ENCODE measurements at regions not wholly inside any gene's neighbourhood (a gene's known extent, or its start where the extent isn't known, plus 50 kb on each side); places are given as distances from the start of the nearest gene placed in this dataset.

GRCh38 chr4:113849771-113850170 is 88.2 kb upstream of the CAMK2D start:
- Mint-ChIP-seq H3K27ac (no peak overlapping the region), H3K27me3 (no peaks in the 10 kb centered on the region), H3K4me3 (no peak overlapping the region), H3K36me3 (ENCODE audit: low read depth) (peaks cover 4% of the 10 kb centered on the region), H3K4me1 (no peaks in the 10 kb centered on the region)
- ATAC-seq (no peak), DNase-seq (no peak)
- H3K9me3 ChIP-seq (ENCODE audit: control insufficient read depth, low read length, poor library complexity, severe bottlenecking), result no peaks in the 10 kb centered on the region

GRCh38 chr4:113847710-113848109 is 86.2 kb upstream of the CAMK2D start:
- H3K9me3 ChIP-seq (ENCODE audit: control insufficient read depth, low read length, poor library complexity, severe bottlenecking), result no peaks in the 10 kb centered on the region
- no peak for ATAC-seq
- Mint-ChIP-seq H3K4me1 (no peaks in the 10 kb centered on the region), H3K4me3 (no peak overlapping the region), H3K36me3 (ENCODE audit: low read depth) (peaks cover 2% of the 10 kb centered on the region), H3K27me3 (no peaks in the 10 kb centered on the region), H3K27ac (peak overlapping the region; percentile 3)
- DNase-seq, result no peak

GRCh38 chr4:113846433-113846832 is 84.9 kb upstream of the CAMK2D start:
- no peaks in the 10 kb centered on the region for H3K9me3 ChIP-seq (ENCODE audit: control insufficient read depth, low read length, poor library complexity, severe bottlenecking)
- no peak overlapping the region for H3K27ac Mint-ChIP-seq
- peaks cover 2% of the 10 kb centered on the region for H3K36me3 Mint-ChIP-seq (ENCODE audit: low read depth)
- DNase-seq (no peak), ATAC-seq (no peak)
- H3K27me3 Mint-ChIP-seq, result no peaks in the 10 kb centered on the region
- H3K4me3 Mint-ChIP-seq, result no peak overlapping the region
- H3K4me1 Mint-ChIP-seq, result no peaks in the 10 kb centered on the region

- Mint-ChIP-seq H3K27me3 (no peaks in the 10 kb centered on the region), H3K4me3 (no peak overlapping the region), H3K27ac (no peak overlapping the region), H3K36me3 (ENCODE audit: low read depth) (peaks cover 2% of the 10 kb centered on the region), H3K4me1 (no peaks in the 10 kb centered on the region)
- no peak for ATAC-seq
- no peak for DNase-seq
- no peaks in the 10 kb centered on the region for H3K9me3 ChIP-seq (ENCODE audit: control insufficient read depth, low read length, poor library complexity, severe bottlenecking)
These were observed 83.6 kb upstream of the CAMK2D start for GRCh38 chr4:113845138-113845537.

GRCh38 chr4:113844369-113844768 is 82.8 kb upstream of the CAMK2D start:
- H3K9me3 ChIP-seq (ENCODE audit: control insufficient read depth, low read length, poor library complexity, severe bottlenecking), result no peaks in the 10 kb centered on the region
- Mint-ChIP-seq H3K27ac (no peak overlapping the region), H3K4me3 (no peak overlapping the region), H3K4me1 (no peaks in the 10 kb centered on the region), H3K36me3 (ENCODE audit: low read depth) (peaks cover 5% of the 10 kb centered on the region), H3K27me3 (no peaks in the 10 kb centered on the region)
- DNase-seq (no peak), ATAC-seq (no peak)

GRCh38 chr4:113840861-113841260 is 79.3 kb upstream of the CAMK2D start:
- ATAC-seq, result no peak
- H3K9me3 ChIP-seq (ENCODE audit: control insufficient read depth, low read length, poor library complexity, severe bottlenecking), result no peaks in the 10 kb centered on the region
- H3K36me3 Mint-ChIP-seq (ENCODE audit: low read depth), result peaks cover 3% of the 10 kb centered on the region
- H3K4me3 Mint-ChIP-seq, result no peak overlapping the region
- no peaks in the 10 kb centered on the region for H3K27me3 Mint-ChIP-seq
- no peaks in the 10 kb centered on the region for H3K4me1 Mint-ChIP-seq
- H3K27ac Mint-ChIP-seq, result no peak overlapping the region
- no peak for DNase-seq

GRCh38 chr4:113838460-113838859 is 76.9 kb upstream of the CAMK2D start:
- H3K27me3 Mint-ChIP-seq, result peaks cover 10% of the 10 kb centered on the region
- no peaks in the 10 kb centered on the region for H3K4me1 Mint-ChIP-seq
- no peak overlapping the region for H3K4me3 Mint-ChIP-seq
- ATAC-seq, result no peak
- no peak for DNase-seq
- H3K27ac Mint-ChIP-seq, result no peak overlapping the region
- no peaks in the 10 kb centered on the region for H3K9me3 ChIP-seq (ENCODE audit: control insufficient read depth, low read length, poor library complexity, severe bottlenecking)
- H3K36me3 Mint-ChIP-seq (ENCODE audit: low read depth), result peaks cover 3% of the 10 kb centered on the region

- Mint-ChIP-seq H3K27me3 (peaks cover 10% of the 10 kb centered on the region), H3K4me1 (no peaks in the 10 kb centered on the region), H3K36me3 (ENCODE audit: low read depth) (peaks cover 3% of the 10 kb centered on the region), H3K27ac (no peak overlapping the region), H3K4me3 (no peak overlapping the region)
- ATAC-seq, result no peak
- H3K9me3 ChIP-seq (ENCODE audit: control insufficient read depth, low read length, poor library complexity, severe bottlenecking), result no peaks in the 10 kb centered on the region
- no peak for DNase-seq
These were observed 75.9 kb upstream of the CAMK2D start for GRCh38 chr4:113837397-113837796.

GRCh38 chr4:113835005-113835404 is 73.5 kb upstream of the CAMK2D start:
- H3K27me3 Mint-ChIP-seq, result peaks cover 12% of the 10 kb centered on the region
- peaks cover 5% of the 10 kb centered on the region for H3K4me1 Mint-ChIP-seq
- H3K36me3 Mint-ChIP-seq (ENCODE audit: low read depth), result peaks cover 6% of the 10 kb centered on the region
- no peak overlapping the region for H3K4me3 Mint-ChIP-seq
- no peaks in the 10 kb centered on the region for H3K9me3 ChIP-seq (ENCODE audit: control insufficient read depth, low read length, poor library complexity, severe bottlenecking)
- DNase-seq (no peak), ATAC-seq (no peak)
- H3K27ac Mint-ChIP-seq, result no peak overlapping the region

GRCh38 chr4:113834298-113834697 is 72.8 kb upstream of the CAMK2D start:
- H3K9me3 ChIP-seq (ENCODE audit: control insufficient read depth, low read length, poor library complexity, severe bottlenecking), result no peaks in the 10 kb centered on the region
- DNase-seq, result no peak
- peaks cover 15% of the 10 kb centered on the region for H3K27me3 Mint-ChIP-seq
- H3K36me3 Mint-ChIP-seq (ENCODE audit: low read depth), result peaks cover 3% of the 10 kb centered on the region
- H3K4me3 Mint-ChIP-seq, result no peak overlapping the region
- peaks cover 5% of the 10 kb centered on the region for H3K4me1 Mint-ChIP-seq
- H3K27ac Mint-ChIP-seq, result no peak overlapping the region
- ATAC-seq, result no peak

GRCh38 chr4:113832803-113833202 is 71.3 kb upstream of the CAMK2D start:
- Mint-ChIP-seq H3K4me1 (peaks cover 5% of the 10 kb centered on the region), H3K4me3 (no peak overlapping the region), H3K27ac (no peak overlapping the region), H3K27me3 (peaks cover 15% of the 10 kb centered on the region), H3K36me3 (ENCODE audit: low read depth) (peaks cover 3% of the 10 kb centered on the region)
- no peak for DNase-seq
- ATAC-seq, result no peak
- H3K9me3 ChIP-seq (ENCODE audit: control insufficient read depth, low read length, poor library complexity, severe bottlenecking), result no peaks in the 10 kb centered on the region

GRCh38 chr4:113831457-113831856 is 69.9 kb upstream of the CAMK2D start:
- H3K36me3 Mint-ChIP-seq (ENCODE audit: low read depth), result peaks cover 3% of the 10 kb centered on the region
- no peak overlapping the region for H3K27ac Mint-ChIP-seq
- H3K27me3 Mint-ChIP-seq, result peaks cover 15% of the 10 kb centered on the region
- DNase-seq (no peak), ATAC-seq (no peak)
- H3K9me3 ChIP-seq (ENCODE audit: control insufficient read depth, low read length, poor library complexity, severe bottlenecking), result no peaks in the 10 kb centered on the region
- peaks cover 8% of the 10 kb centered on the region for H3K4me1 Mint-ChIP-seq
- no peak overlapping the region for H3K4me3 Mint-ChIP-seq

- no peak for DNase-seq
- H3K4me3 Mint-ChIP-seq, result no peak overlapping the region
- no peaks in the 10 kb centered on the region for H3K9me3 ChIP-seq (ENCODE audit: control insufficient read depth, low read length, poor library complexity, severe bottlenecking)
- H3K27ac Mint-ChIP-seq, result no peak overlapping the region
- peaks cover 6% of the 10 kb centered on the region for H3K27me3 Mint-ChIP-seq
- H3K4me1 Mint-ChIP-seq, result peaks cover 33% of the 10 kb centered on the region
- peaks cover 3% of the 10 kb centered on the region for H3K36me3 Mint-ChIP-seq (ENCODE audit: low read depth)
- no peak for ATAC-seq
These were observed 67.2 kb upstream of the CAMK2D start for GRCh38 chr4:113828702-113829101.

- peaks cover 4% of the 10 kb centered on the region for H3K27me3 Mint-ChIP-seq
- H3K4me3 Mint-ChIP-seq, result no peak overlapping the region
- no peak overlapping the region for H3K27ac Mint-ChIP-seq
- peaks cover 3% of the 10 kb centered on the region for H3K36me3 Mint-ChIP-seq (ENCODE audit: low read depth)
- no peak for ATAC-seq
- DNase-seq, result no peak
- H3K4me1 Mint-ChIP-seq, result peaks cover 37% of the 10 kb centered on the region
- no peaks in the 10 kb centered on the region for H3K9me3 ChIP-seq (ENCODE audit: control insufficient read depth, low read length, poor library complexity, severe bottlenecking)
These were observed 65.7 kb upstream of the CAMK2D start for GRCh38 chr4:113827285-113827684.

GRCh38 chr4:113826421-113826820 is 64.9 kb upstream of the CAMK2D start:
- Mint-ChIP-seq H3K36me3 (ENCODE audit: low read depth) (peaks cover 1% of the 10 kb centered on the region), H3K4me1 (peaks cover 34% of the 10 kb centered on the region), H3K27ac (peak overlapping the region; percentile 24), H3K27me3 (peaks cover 9% of the 10 kb centered on the region), H3K4me3 (no peak overlapping the region)
- no peaks in the 10 kb centered on the region for H3K9me3 ChIP-seq (ENCODE audit: control insufficient read depth, low read length, poor library complexity, severe bottlenecking)
- no peak for DNase-seq
- ATAC-seq, result no peak
